GM12878 (cell line): ENCODE measurements at regions not wholly inside any gene's neighbourhood (a gene's known extent, or its start where the extent isn't known, plus 50 kb on each side); places are given as distances from the start of the nearest gene placed in this dataset.

Source experiments
- BMI1 ChIP-seq: fragments of 450-650 bp; IDR thresholded peaks from 2 replicates; pipeline ENCODE4 v1.6.1; 2016; ENCODE audit warnings: mild to moderate bottlenecking, moderate library complexity, borderline replicate concordance
- CBX3 ChIP-seq: fragments of 200-600 bp; sonication (generic); IDR thresholded peaks from 2 replicates; pipeline ENCODE4 v1.6.1; 2016; ENCODE audit warnings: low read depth, borderline replicate concordance
- CREB1 ChIP-seq: IDR thresholded peaks from 2 replicates; pipeline ENCODE4 v1.6.1; 2012; ENCODE audit warnings: low read depth, mild to moderate bottlenecking, inconsistent platforms
- CTCF ChIP-seq, 3 experiments: IDR thresholded peaks in 2 of 3; conservative IDR thresholded peaks in 1 of 3; 2 replicates each; pipeline ENCODE4 v1.5.1; 2011; ENCODE audit warnings: low read depth in 3 of 3, low read length in 3 of 3, mild to moderate bottlenecking in 3 of 3, control low read depth in 2 of 3, moderate library complexity in 2 of 3, inconsistent platforms in 1 of 3, mixed read lengths in 1 of 3; ENCODE audit not compliant: control insufficient read depth in 2 of 3, insufficient read depth in 1 of 3; ENCODE audit errors: extremely low read depth in 1 of 3
- EZH2 ChIP-seq: IDR thresholded peaks from 2 replicates; pipeline ENCODE4 v1.6.1; 2012; ENCODE audit warnings: low read depth, mild to moderate bottlenecking, control low read depth, inconsistent platforms, low read length, borderline replicate concordance; ENCODE audit not compliant: control insufficient read depth
- HDAC6 ChIP-seq: fragments of 200-600 bp; sonication (generic); IDR thresholded peaks from one replicate; pipeline ENCODE4 v1.8.0; 2017; ENCODE audit warnings: antibody characterized with exemption; ENCODE audit not compliant: unreplicated experiment
- HSF1 ChIP-seq: fragments of 150-350 bp; IDR thresholded peaks from 2 replicates; pipeline ENCODE4 v1.6.1; 2014; ENCODE audit warnings: mild to moderate bottlenecking, low read depth, low read length
- KAT2A ChIP-seq: conservative IDR thresholded peaks from 2 replicates; pipeline ENCODE4 v1.6.1; 2011; ENCODE audit warnings: low read depth, low read length; ENCODE audit not compliant: control insufficient read depth
- KDM1A ChIP-seq: fragments of 200-600 bp; sonication (generic); IDR thresholded peaks from 2 replicates; pipeline ENCODE4 v1.6.1; 2016; ENCODE audit warnings: borderline replicate concordance
- MEF2A ChIP-seq: IDR thresholded peaks from 2 replicates; pipeline ENCODE4 v1.6.1; 2011; ENCODE audit warnings: low read depth, mild to moderate bottlenecking, low read length, moderate library complexity; ENCODE audit not compliant: insufficient read depth
- MXI1 ChIP-seq: fragments of 150-350 bp; IDR thresholded peaks from 2 replicates; pipeline ENCODE4 v1.6.1; 2011; ENCODE audit warnings: low read depth, mild to moderate bottlenecking, inconsistent platforms, low read length, improper control_type of control experiment
- NRF1 ChIP-seq: conservative IDR thresholded peaks from 2 replicates; pipeline ENCODE4 v1.6.1; 2011; ENCODE audit warnings: mild to moderate bottlenecking, low read depth, low read length, improper control_type of control experiment
- POU2F2 ChIP-seq: IDR thresholded peaks from 3 replicates; pipeline ENCODE4 v1.6.1; 2011; ENCODE audit warnings: low read depth, mild to moderate bottlenecking, low read length, borderline replicate concordance
- RAD21 ChIP-seq: IDR thresholded peaks from 2 replicates; pipeline ENCODE4 v1.6.1; 2011; ENCODE audit warnings: mild to moderate bottlenecking, low read depth, low read length, moderate library complexity; ENCODE audit not compliant: insufficient read depth
- RB1 ChIP-seq: fragments of 450-650 bp; formaldehyde crosslinking; IDR thresholded peaks from 2 replicates; pipeline ENCODE4 v1.6.1; 2017; ENCODE audit warnings: mild to moderate bottlenecking, borderline replicate concordance
- RCOR1 ChIP-seq: conservative IDR thresholded peaks from 2 replicates; pipeline ENCODE4 v1.6.1; 2012; ENCODE audit warnings: low read depth, low read length, improper control_type of control experiment
- RELA ChIP-seq: fragments of 450-650 bp; IDR thresholded peaks from 2 replicates; pipeline ENCODE4 v1.8.0; 2014; ENCODE audit warnings: borderline replicate concordance; ENCODE audit not compliant: partially characterized antibody
- RELB ChIP-seq: fragments of 450-650 bp; IDR thresholded peaks from 2 replicates; pipeline ENCODE4 v1.6.1; 2017; ENCODE audit warnings: low read depth, mild to moderate bottlenecking, moderate library complexity
- REST ChIP-seq: IDR thresholded peaks from 2 replicates; pipeline ENCODE4 v1.6.1; 2012; ENCODE audit warnings: mild to moderate bottlenecking, low read depth, low read length
- RUNX3 ChIP-seq: IDR thresholded peaks from 2 replicates; pipeline ENCODE4 v1.6.1; 2012; ENCODE audit warnings: low read length, inconsistent platforms
- SREBF2 ChIP-seq: IDR thresholded peaks from 2 replicates; pipeline ENCODE4 v1.6.1; 2012; ENCODE audit warnings: mild to moderate bottlenecking, low read length
- YY1 ChIP-seq: IDR thresholded peaks from 2 replicates; pipeline ENCODE4 v1.6.1; 2011; ENCODE audit warnings: low read depth, mild to moderate bottlenecking, low read length
- ZNF24 ChIP-seq: fragments of 450-650 bp; IDR thresholded peaks from 2 replicates; pipeline ENCODE4 v1.6.1; 2017; ENCODE audit warnings: antibody characterized with exemption, mild to moderate bottlenecking
- ZNF274 ChIP-seq: IDR thresholded peaks from one replicate; pipeline ENCODE4 v1.8.0; 2011; ENCODE audit not compliant: insufficient read length, insufficient read depth
- ZSCAN29 ChIP-seq: fragments of 450-650 bp; IDR thresholded peaks from 2 replicates; pipeline ENCODE4 v1.6.1; 2017; ENCODE audit warnings: mild to moderate bottlenecking, moderate library complexity

DNA sequence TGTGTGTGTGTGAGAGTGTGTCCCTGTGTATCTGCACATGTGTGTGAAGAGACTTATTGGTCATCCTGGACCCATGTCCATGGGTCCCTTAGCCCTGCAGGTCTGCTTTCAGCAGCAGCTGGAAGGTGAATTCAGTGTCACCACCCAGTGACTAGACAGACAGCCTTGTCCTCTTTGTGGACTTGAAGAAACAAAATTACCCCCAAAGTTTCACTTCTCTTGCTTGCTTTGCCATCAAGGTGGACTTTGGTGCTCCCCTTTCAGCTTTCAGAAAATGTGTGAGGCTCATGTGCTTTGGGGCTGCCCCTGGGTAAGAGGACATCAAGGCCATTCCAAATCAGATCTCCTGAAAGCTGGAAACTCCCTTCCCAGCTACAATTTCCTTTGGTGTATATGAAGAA is 1063.8 kb downstream of the BCL11B start (continued):
- TF ChIP-seq RELB, result peak; percentile 88
- no peak for TF ChIP-seq SREBF2
- TF ChIP-seq EZH2, result no peak
- no peak for TF ChIP-seq MEF2A
- TF ChIP-seq NRF1, result no peak
- no peak for TF ChIP-seq CREB1
- no peak for TF ChIP-seq KDM1A
- no peak for TF ChIP-seq POU2F2
- TF ChIP-seq MXI1, result no peak
- TF ChIP-seq RELA, result no peak
- peak; percentile 35; the same call in 1 of the 2 replicates for TF ChIP-seq RUNX3
- TF ChIP-seq YY1, result no peak
- no peak for TF ChIP-seq CBX3
- TF ChIP-seq RCOR1, result no peak
- no peak for TF ChIP-seq HDAC6
- TF ChIP-seq REST, result no peak
- TF ChIP-seq ZSCAN29, result no peak
- TF ChIP-seq CTCF (IDR thresholded peaks at IDR 0.05 in 2 of 3, conservative IDR thresholded peaks at IDR 0.05 in 1 of 3; ENCODE audit: control insufficient read depth in 2 of 3, extremely low read depth in 1 of 3, insufficient read depth in 1 of 3, low read depth in 3 of 3, low read length in 3 of 3), result no peak
- no peak for TF ChIP-seq ZNF24
- 0 out of 2 replicates have a peak, but pooled peaks have one; percentile 14 for TF ChIP-seq RAD21
- TF ChIP-seq RB1, result no peak
- no peak for TF ChIP-seq BMI1
- TF ChIP-seq KAT2A, result no peak
- TF ChIP-seq ZNF274, result no peak
- TF ChIP-seq HSF1, result no peak
